ENCODE measurements at regions not wholly inside any gene's neighbourhood (a gene's known extent, or its start where the extent isn't known, plus 50 kb on each side); places are given as distances from the start of the nearest gene placed in this dataset.

GRCh38 chr21:15421947-15422346, 307.8 kb upstream of the USP25 start:
- WGBS (ENCODE audit: insufficient coverage, low coverage, missing lambda C conversion rate): 0% methylated on average over 2 of the region's 2 CpGs
- Histone ChIP-seq H3K36me3 (ENCODE audit: control insufficient read depth, insufficient read depth, low read length) (no peaks in the 10 kb centered on the region), H3K4me3 (no peak overlapping the region), H2AFZ (ENCODE audit: low read depth, low read length) (no peak overlapping the region), H3K27ac (ENCODE audit: extremely low read depth, low read depth, low read length) (no peak overlapping the region), H3K4me2 (ENCODE audit: insufficient read depth, low read length) (no peak overlapping the region), H3K79me2 (ENCODE audit: control insufficient read depth, insufficient read depth, low read length) (no peaks in the 10 kb centered on the region), H4K20me1 (replicated peaks; ENCODE audit: control insufficient read depth, insufficient read depth, low read length) (no peaks in the 10 kb centered on the region), H3K4me1 (replicated peaks in 1 of 2; ENCODE audit: control insufficient read depth in 2 of 2, insufficient read depth in 2 of 2, low read length in 2 of 2) (no peaks in the 10 kb centered on the region; a peak in 1 of 5 replicates), H3K9me3 (replicated peaks; ENCODE audit: control insufficient read depth, insufficient read depth, low read depth, low read length) (no peaks in the 10 kb centered on the region), H3K9me1 (ENCODE audit: control insufficient read depth, insufficient read depth, low read length) (no peaks in the 10 kb centered on the region), H3K9ac (ENCODE audit: insufficient read depth in 1 of 2, low read depth in 2 of 2, low read length in 2 of 2) (no peak overlapping the region), H3K27me3 (ENCODE audit: control insufficient read depth in 2 of 2, insufficient read depth in 2 of 2, low read length in 2 of 2) (peaks cover 0 to 4% of the 10 kb centered on the region in 2 experiments; a peak in 1 of 5 replicates)
- ATAC-seq: no peak
- intact Hi-C loops (cut with micrococcal nuclease): no loop called here
- BruUV-seq (replicated peaks): no TSS peak
- no peak for FAIRE-seq
- ChIA-PET POLR2A (no interaction called here), CTCF (ENCODE audit: low intra/inter-chr PET ratio) (no interaction called here)
- in situ Hi-C loops (cut with MboI): no loop called here
- no peak for TF ChIP-seq GATAD2A (IDR thresholded peaks at IDR 0.05)
- no peak for TF ChIP-seq HIVEP1 (CRISPR knock-in tag; IDR thresholded peaks at IDR 0.05)
- no peak for TF ChIP-seq ZNF311 (CRISPR knock-in tag; IDR thresholded peaks at IDR 0.05)
- no peak for TF ChIP-seq NR2C2 (CRISPR knock-in tag; IDR thresholded peaks at IDR 0.05)
- TF ChIP-seq NR2C2 (tag; IDR thresholded peaks at IDR 0.05): no peak
- no peak for TF ChIP-seq FOXJ2 (tag; IDR thresholded peaks at IDR 0.05)
- TF ChIP-seq CREBBP (IDR thresholded peaks at IDR 0.05; ENCODE audit: low read depth, low read length): no peak
- TF ChIP-seq CBX5 (IDR thresholded peaks at IDR 0.05; ENCODE audit: borderline replicate concordance, low read depth): no peak
- no peak for TF ChIP-seq ZSCAN32 (CRISPR knock-in tag; IDR thresholded peaks at IDR 0.05)
- TF ChIP-seq ADNP (tag; IDR thresholded peaks at IDR 0.05): no peak
- no peak for TF ChIP-seq BRF2 (IDR thresholded peaks at IDR 0.05; ENCODE audit: borderline replicate concordance, insufficient read depth, insufficient read length)
- no peak for TF ChIP-seq ZBTB12 (CRISPR knock-in tag; IDR thresholded peaks at IDR 0.05)
- TF ChIP-seq TGIF2 (CRISPR knock-in tag; IDR thresholded peaks at IDR 0.05): no peak
- no peak for TF ChIP-seq HLTF (IDR thresholded peaks at IDR 0.05)
- no peak for TF ChIP-seq FOXA1 (IDR thresholded peaks at IDR 0.05; ENCODE audit: borderline replicate concordance)
- no peak for TF ChIP-seq POLR2H (tag; IDR thresholded peaks at IDR 0.05; ENCODE audit: low read depth)
- no peak for TF ChIP-seq SMARCE1 (IDR thresholded peaks at IDR 0.05)
- no peak for TF ChIP-seq CEBPB (tag; IDR thresholded peaks at IDR 0.05)
- no peak for TF ChIP-seq ZNF398 (CRISPR knock-in tag; IDR thresholded peaks at IDR 0.05)
- no peak for DNase-seq (ENCODE audit: extremely low read depth in 1 of 4, low spot score in 3 of 4)
